Lower lobe of right lung (tissue), 2 donors: ENCODE measurements at regions not wholly inside any gene's neighbourhood (a gene's known extent, or its start where the extent isn't known, plus 50 kb on each side); places are given as distances from the start of the nearest gene placed in this dataset.

Source experiments
- ATAC-seq, 2 donors: fragments of 200-7000 bp; cut with Tn5 transposase; one replicate each; pipeline ENCODE4 v1.9.1; 2020 to 2022; ENCODE audit warnings: mild to moderate bottlenecking in 2 of 2, moderate library complexity in 2 of 2
- DNase-seq: peaks from one replicate; pipeline ENCODE4 v3.0.0-alpha.2; 2020
- H3K27ac ChIP-seq: fragments of 200-600 bp; one replicate; pipeline ENCODE4 v1.8.0; 2022
- H3K27me3 ChIP-seq: fragments of 200-600 bp; one replicate; pipeline ENCODE4 v1.8.0; 2022; ENCODE audit warnings: low read depth
- H3K36me3 ChIP-seq: fragments of 200-600 bp; one replicate; pipeline ENCODE4 v1.8.0; 2022; ENCODE audit warnings: mild to moderate bottlenecking
- H3K4me1 ChIP-seq: fragments of 200-600 bp; one replicate; pipeline ENCODE4 v1.8.0; 2022
- H3K4me3 ChIP-seq: fragments of 200-600 bp; one replicate; pipeline ENCODE4 v1.8.0; 2022; ENCODE audit warnings: mild to moderate bottlenecking
- H3K9me3 ChIP-seq: fragments of 200-600 bp; one replicate; pipeline ENCODE4 v1.8.0; 2022
- intact Hi-C: fragments of 100-400 bp; cut with DNase I; formaldehyde crosslinking; loops from one replicate; pipeline ENCODE4 v1.11.0; 2022
- TF ChIP-seq, protein P1 (sequence below): fragments of 200-600 bp; IDR thresholded peaks from one replicate; pipeline ENCODE4 v1.8.0; 2022; ENCODE audit warnings: antibody characterized with exemption, mild to moderate bottlenecking
- donor health status: DM: no; HTN: yes; CAD: no; lungs with severe emphysema.

DNA sequence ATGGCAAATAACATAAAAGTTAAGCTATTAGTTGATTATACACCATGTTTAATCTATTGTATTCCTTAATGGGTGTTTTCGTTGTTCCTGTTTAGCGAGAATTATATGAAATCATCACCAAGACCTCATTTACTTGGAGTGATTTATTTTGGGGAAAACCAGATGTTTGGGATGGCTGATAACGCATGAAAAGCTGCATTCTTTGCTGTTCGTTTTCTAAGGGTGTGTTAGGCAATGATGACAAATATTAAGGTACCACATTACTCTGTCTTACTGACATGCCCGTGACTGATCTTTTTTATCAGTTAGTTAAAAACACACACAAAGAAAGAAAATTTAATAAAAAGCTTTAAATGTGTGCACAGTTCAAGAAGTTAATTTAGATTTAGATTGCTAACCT is 176.4 kb downstream of the ZFP64 start:
- no peaks in the 10 kb centered on the region for H3K4me1 ChIP-seq
- ATAC-seq (no peak), DNase-seq (no peak)
- H3K27ac ChIP-seq: no peak overlapping the region
- H3K9me3 ChIP-seq: peaks cover 9% of the 10 kb centered on the region
- no peak overlapping the region for H3K4me3 ChIP-seq
- no peaks in the 10 kb centered on the region for H3K36me3 ChIP-seq
- no peaks in the 10 kb centered on the region for H3K27me3 ChIP-seq
- TF ChIP-seq, protein P1, sequence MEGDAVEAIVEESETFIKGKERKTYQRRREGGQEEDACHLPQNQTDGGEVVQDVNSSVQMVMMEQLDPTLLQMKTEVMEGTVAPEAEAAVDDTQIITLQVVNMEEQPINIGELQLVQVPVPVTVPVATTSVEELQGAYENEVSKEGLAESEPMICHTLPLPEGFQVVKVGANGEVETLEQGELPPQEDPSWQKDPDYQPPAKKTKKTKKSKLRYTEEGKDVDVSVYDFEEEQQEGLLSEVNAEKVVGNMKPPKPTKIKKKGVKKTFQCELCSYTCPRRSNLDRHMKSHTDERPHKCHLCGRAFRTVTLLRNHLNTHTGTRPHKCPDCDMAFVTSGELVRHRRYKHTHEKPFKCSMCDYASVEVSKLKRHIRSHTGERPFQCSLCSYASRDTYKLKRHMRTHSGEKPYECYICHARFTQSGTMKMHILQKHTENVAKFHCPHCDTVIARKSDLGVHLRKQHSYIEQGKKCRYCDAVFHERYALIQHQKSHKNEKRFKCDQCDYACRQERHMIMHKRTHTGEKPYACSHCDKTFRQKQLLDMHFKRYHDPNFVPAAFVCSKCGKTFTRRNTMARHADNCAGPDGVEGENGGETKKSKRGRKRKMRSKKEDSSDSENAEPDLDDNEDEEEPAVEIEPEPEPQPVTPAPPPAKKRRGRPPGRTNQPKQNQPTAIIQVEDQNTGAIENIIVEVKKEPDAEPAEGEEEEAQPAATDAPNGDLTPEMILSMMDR: no peak
- intact Hi-C loops: no loop called here

DNA sequence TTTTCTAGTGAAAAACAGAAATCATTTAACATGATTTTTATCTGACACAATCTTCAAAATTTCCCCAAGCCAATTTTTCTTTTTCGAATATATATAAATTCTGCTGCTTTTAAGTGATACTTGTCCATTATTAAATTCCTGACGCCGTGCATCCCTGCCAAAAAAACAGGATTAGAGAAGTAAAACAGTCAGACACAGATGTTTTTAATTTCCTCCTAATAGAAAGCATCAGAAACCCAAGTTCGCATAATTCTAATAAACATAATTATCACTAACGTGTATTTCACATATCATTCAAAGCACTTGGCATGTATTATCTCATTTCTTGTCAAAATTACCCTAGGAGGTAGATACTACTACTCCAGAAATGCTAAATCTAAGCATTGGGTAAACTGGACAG is 179.5 kb downstream of the ZFP64 start:
- no peaks in the 10 kb centered on the region for H3K27me3 ChIP-seq
- DNase-seq: no peak
- H3K9me3 ChIP-seq: peaks cover 9% of the 10 kb centered on the region
- intact Hi-C loops: no loop called here
- no peaks in the 10 kb centered on the region for H3K4me1 ChIP-seq
- TF ChIP-seq, protein P1: no peak
- H3K27ac ChIP-seq: no peak overlapping the region
- no peaks in the 10 kb centered on the region for H3K36me3 ChIP-seq
- no peak overlapping the region for H3K4me3 ChIP-seq
- no peak for ATAC-seq

DNA sequence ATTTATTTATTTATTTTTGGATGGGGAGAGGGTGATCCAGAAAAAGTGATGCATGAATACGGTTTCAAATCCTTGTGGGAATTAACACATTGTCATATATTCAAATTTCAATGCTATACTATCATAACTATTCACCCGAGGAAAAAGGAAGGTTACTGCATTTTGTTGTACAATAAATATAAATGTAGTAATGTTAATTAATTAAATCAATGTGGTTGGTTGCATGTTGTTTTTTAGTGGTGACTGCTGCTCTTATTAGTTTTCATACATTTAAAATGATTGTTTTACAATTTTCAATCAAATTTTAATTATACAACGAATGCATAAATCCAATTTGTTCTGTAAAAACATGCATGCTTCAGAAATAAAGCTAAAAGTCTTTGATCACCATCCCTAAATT is 180.5 kb downstream of the ZFP64 start:
- Histone ChIP-seq H3K27me3 (no peaks in the 10 kb centered on the region), H3K9me3 (peaks cover 9% of the 10 kb centered on the region), H3K27ac (no peak overlapping the region), H3K36me3 (no peaks in the 10 kb centered on the region), H3K4me1 (no peaks in the 10 kb centered on the region), H3K4me3 (no peak overlapping the region)
- ATAC-seq (no peak), DNase-seq (no peak)
- TF ChIP-seq, protein P1: no peak
- intact Hi-C loops: no loop called here

DNA sequence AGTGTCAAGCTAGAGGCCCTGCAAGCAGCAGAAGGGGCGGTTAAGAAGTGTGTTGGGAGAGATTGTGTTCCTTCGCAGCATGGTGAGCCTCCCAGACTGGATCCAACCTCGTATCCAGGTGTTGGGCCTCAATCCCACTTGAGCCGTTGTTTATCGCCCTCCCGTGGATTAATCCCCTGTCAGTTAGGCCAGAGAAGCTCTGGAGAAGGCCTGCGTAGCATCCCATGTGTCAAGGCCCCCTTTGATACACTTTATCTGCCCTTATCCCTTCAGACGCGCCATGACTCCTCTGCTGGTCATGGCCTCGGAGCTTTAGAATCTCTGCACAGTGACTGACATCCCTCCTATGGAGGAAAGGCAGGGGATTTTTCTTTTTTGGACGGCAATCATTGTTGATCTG is 181.0 kb downstream of the ZFP64 start:
- DNase-seq: no peak
- H3K36me3 ChIP-seq: no peaks in the 10 kb centered on the region
- H3K27me3 ChIP-seq: no peaks in the 10 kb centered on the region
- ATAC-seq: no peak
- no peak overlapping the region for H3K4me3 ChIP-seq
- no peak overlapping the region for H3K27ac ChIP-seq
- intact Hi-C loops: no loop called here
- no peaks in the 10 kb centered on the region for H3K4me1 ChIP-seq
- peaks cover 9% of the 10 kb centered on the region for H3K9me3 ChIP-seq
- TF ChIP-seq, protein P1: no peak

DNA sequence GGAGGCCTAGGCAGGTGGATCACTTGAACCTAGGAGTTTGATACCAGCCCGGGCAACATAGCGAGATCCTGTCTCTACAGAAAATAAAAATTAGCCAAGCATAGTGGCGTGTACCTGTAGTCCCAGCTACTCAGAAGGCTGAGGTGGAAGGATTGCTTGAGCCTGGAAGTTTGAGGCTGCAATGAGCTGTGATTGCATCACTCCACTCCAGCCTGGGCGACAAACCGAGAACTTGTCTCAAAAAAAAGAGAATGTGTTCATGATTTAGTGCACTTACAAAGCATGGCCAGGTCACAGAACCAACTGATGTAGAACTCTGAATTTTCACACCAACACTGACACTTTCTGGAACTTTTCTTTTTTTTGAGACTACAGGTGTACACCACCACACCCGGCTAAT is 182.7 kb downstream of the ZFP64 start:
- Histone ChIP-seq H3K4me1 (no peaks in the 10 kb centered on the region), H3K36me3 (no peaks in the 10 kb centered on the region), H3K4me3 (no peak overlapping the region), H3K27ac (no peak overlapping the region), H3K27me3 (no peaks in the 10 kb centered on the region), H3K9me3 (peaks cover 9% of the 10 kb centered on the region)
- TF ChIP-seq, protein P1: no peak
- ATAC-seq: no peak
- DNase-seq: no peak
- intact Hi-C loops: no loop called here

DNA sequence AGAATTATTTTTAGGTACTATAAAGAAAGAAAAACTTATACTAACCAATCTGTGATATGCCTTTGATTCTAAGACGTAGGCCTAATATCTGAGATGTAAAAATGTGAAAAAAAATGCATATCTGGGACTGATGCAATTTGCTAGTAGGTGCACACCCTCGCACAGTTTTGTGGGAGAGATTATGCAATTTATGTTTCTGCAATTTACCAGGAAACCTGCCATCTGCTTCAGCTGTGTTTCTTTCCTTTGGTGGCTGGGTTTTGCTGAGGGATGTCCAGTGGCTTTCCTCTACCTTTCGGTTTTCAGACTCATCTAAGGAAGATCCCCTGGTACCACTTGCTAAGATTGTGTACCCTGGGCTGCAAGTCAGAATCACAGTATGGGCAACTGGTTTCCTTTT is 186.9 kb downstream of the ZFP64 start:
- H3K27ac ChIP-seq: no peak overlapping the region
- intact Hi-C loops: no loop called here
- DNase-seq (no peak), ATAC-seq (no peak)
- no peak overlapping the region for H3K4me3 ChIP-seq
- no peaks in the 10 kb centered on the region for H3K36me3 ChIP-seq
- H3K9me3 ChIP-seq: no peaks in the 10 kb centered on the region
- H3K4me1 ChIP-seq: no peaks in the 10 kb centered on the region
- no peaks in the 10 kb centered on the region for H3K27me3 ChIP-seq
- TF ChIP-seq, protein P1: no peak
